ENCODE measurements at regions not wholly inside any gene's neighbourhood (a gene's known extent, or its start where the extent isn't known, plus 50 kb on each side); places are given as distances from the start of the nearest gene placed in this dataset.

DNA sequence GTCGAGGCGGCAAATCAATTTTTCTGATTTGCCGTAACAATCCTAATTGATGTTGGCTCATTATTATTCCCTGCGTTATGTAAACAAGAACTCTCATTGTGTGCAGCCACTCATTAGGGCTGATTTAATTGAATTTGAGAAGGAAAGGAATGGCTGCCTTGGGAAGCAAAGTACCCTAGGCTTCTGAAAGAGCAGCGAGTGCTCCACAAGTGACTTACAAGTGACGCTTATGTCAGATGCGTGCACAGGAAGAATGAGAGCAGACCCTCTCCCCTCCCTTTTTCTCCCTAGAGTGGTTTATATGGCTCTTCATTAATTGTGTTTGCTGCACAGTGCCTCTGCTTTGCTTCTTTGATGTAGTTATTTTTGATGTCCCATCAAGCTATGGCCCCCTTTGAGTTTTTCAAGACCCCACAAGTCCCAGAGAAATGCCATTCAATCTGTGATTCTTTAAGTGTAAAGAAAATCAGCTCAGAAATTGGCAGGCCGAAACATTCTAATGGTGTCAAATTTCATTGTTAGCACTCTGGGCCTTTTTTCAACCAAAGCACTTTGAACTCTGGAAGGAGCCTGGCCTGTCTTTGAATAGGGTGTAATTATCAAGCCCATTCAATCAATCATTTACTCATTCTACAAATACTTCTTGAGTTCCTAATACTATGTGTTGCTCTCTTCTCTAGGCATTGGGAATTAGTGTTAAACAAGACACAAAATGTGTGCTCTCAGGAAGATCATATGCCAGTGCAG is 86.8 kb upstream of the VAV3 start:
- Histone ChIP-seq H2AFZ (ENCODE audit: low read length) (peak overlapping the region; percentile 86), H3K4me2 (ENCODE audit: insufficient read depth, low read length, poor library complexity, severe bottlenecking) (peak overlapping the region; percentile 21), H3K23ac (ENCODE audit: low read depth, low read length, poor library complexity) (no peak overlapping the region), H2BK5ac (ENCODE audit: low read length) (no peak overlapping the region), H3K18ac (ENCODE audit: low read length) (no peak overlapping the region), H3K4ac (ENCODE audit: low read length) (no peak overlapping the region), H2BK15ac (ENCODE audit: low read length) (no peak overlapping the region), H4K91ac (ENCODE audit: low read depth, low read length, poor library complexity) (no peak overlapping the region), H2BK12ac (ENCODE audit: low read length) (no peak overlapping the region), H3K27ac (replicated peaks; ENCODE audit: low read length) (peak overlapping the region; percentile 60), H3K9me3 (replicated peaks in 1 of 2; ENCODE audit: control insufficient read depth in 2 of 2, insufficient read depth in 1 of 2, low read depth in 1 of 2, low read length in 2 of 2) (peaks cover 0 to 2% of the 10 kb centered on the region in 2 donors), H2BK120ac (ENCODE audit: low read depth, low read length) (no peak overlapping the region), H3K9ac (ENCODE audit: low read depth, low read length, poor library complexity) (no peak overlapping the region), H3K79me1 (ENCODE audit: low read depth, low read length) (no peaks in the 10 kb centered on the region), H3K27me3 (ENCODE audit: control insufficient read depth in 3 of 3, insufficient read depth in 3 of 3, low read depth in 1 of 3, low read length in 3 of 3) (no peaks in the 10 kb centered on the region), H4K8ac (ENCODE audit: low read depth, low read length) (no peak overlapping the region), H3K4me1 (ENCODE audit: control insufficient read depth in 2 of 2, insufficient read depth in 1 of 2, low read depth in 1 of 2, low read length in 2 of 2) (peaks cover 22 to 26% of the 10 kb centered on the region in 2 donors), H3K36me3 (replicated peaks in 1 of 2; ENCODE audit: control insufficient read depth in 2 of 2, insufficient read depth in 2 of 2, low read length in 2 of 2) (no peaks in the 10 kb centered on the region), H2AK5ac (ENCODE audit: low read depth, low read length) (no peak overlapping the region), H3K14ac (ENCODE audit: low read length) (no peak overlapping the region), H3K4me3 (ENCODE audit: low read length in 2 of 2) (peak overlapping the region in 1 of 2 donors; percentile 14)
- DNase-seq (ENCODE audit: low spot score), result peak; percentile 42
- WGBS, 2 donors (ENCODE audit: extremely low coverage in 2 of 2, insufficient read length in 2 of 2, insufficient replicate concordance in 1 of 2), result no CpG with 5 or more reads among the region's 8 CpGs

DNA sequence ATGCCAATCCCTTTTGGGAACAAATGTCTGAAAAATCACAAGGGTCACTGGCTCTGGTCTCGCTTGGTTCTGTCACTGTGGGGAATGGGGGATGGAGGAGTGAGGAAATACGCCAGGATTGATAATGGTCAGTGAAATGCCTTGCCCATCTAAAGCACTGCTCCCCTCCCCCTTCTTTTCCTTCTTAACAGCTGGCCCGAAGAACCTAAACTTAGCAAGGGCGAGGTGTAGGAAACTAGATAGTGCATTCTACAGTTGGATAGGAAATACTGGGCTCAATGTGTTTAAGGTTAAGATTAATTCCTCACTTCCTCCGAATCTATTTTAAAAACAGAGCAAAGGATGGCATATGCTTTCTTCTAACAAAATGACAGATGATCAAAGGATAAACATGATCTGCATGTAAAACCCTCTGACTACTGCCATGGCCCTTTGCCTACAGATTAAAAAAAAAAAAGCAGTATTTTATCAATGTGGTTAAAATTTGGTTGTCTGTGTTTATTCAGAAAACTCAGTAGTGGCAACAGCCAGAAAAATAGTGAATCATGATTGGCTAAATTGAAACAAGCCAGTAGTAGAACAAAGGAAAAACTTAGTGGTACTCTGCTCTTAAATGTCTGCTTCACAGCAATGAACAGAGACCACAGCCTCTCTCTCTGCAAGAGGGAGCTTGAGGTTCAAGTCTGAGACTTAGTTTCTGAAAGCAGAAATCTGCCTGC is 86.1 kb upstream of the VAV3 start:
- peak overlapping the region; percentile 60 for H3K27ac ChIP-seq (replicated peaks; ENCODE audit: low read length)
- no peak overlapping the region for H3K18ac ChIP-seq (ENCODE audit: low read length)
- no peak overlapping the region for H2AK5ac ChIP-seq (ENCODE audit: low read depth, low read length)
- no CpG with 5 or more reads among the region's 5 CpGs for WGBS, 2 donors (ENCODE audit: extremely low coverage in 2 of 2, insufficient read length in 2 of 2, insufficient replicate concordance in 1 of 2)
- no peaks in the 10 kb centered on the region for H3K36me3 ChIP-seq (replicated peaks in 1 of 2; ENCODE audit: control insufficient read depth in 2 of 2, insufficient read depth in 2 of 2, low read length in 2 of 2)
- H2BK120ac ChIP-seq (ENCODE audit: low read depth, low read length), result no peak overlapping the region
- H4K8ac ChIP-seq (ENCODE audit: low read depth, low read length), result no peak overlapping the region
- no peak overlapping the region for H2BK12ac ChIP-seq (ENCODE audit: low read length)
- peaks cover 0 to 2% of the 10 kb centered on the region in 2 donors for H3K9me3 ChIP-seq (replicated peaks in 1 of 2; ENCODE audit: control insufficient read depth in 2 of 2, insufficient read depth in 1 of 2, low read depth in 1 of 2, low read length in 2 of 2)
- H3K4ac ChIP-seq (ENCODE audit: low read length), result no peak overlapping the region
- H3K27me3 ChIP-seq (ENCODE audit: control insufficient read depth in 3 of 3, insufficient read depth in 3 of 3, low read depth in 1 of 3, low read length in 3 of 3), result no peaks in the 10 kb centered on the region
- no peak overlapping the region for H3K9ac ChIP-seq (ENCODE audit: low read depth, low read length, poor library complexity)
- H2AFZ ChIP-seq (ENCODE audit: low read length), result peak overlapping the region; percentile 86
- H4K91ac ChIP-seq (ENCODE audit: low read depth, low read length, poor library complexity), result no peak overlapping the region
- DNase-seq (ENCODE audit: low spot score), result no peak
- H3K4me2 ChIP-seq (ENCODE audit: insufficient read depth, low read length, poor library complexity, severe bottlenecking), result peak overlapping the region; percentile 21
- no peak overlapping the region for H3K14ac ChIP-seq (ENCODE audit: low read length)
- H3K79me1 ChIP-seq (ENCODE audit: low read depth, low read length), result no peaks in the 10 kb centered on the region
- no peak overlapping the region for H2BK15ac ChIP-seq (ENCODE audit: low read length)
- peak overlapping the region in 1 of 2 donors; percentile 14 for H3K4me3 ChIP-seq (ENCODE audit: low read length in 2 of 2)
- peaks cover 24 to 28% of the 10 kb centered on the region in 2 donors for H3K4me1 ChIP-seq (ENCODE audit: control insufficient read depth in 2 of 2, insufficient read depth in 1 of 2, low read depth in 1 of 2, low read length in 2 of 2)
- no peak overlapping the region for H2BK5ac ChIP-seq (ENCODE audit: low read length)
- no peak overlapping the region for H3K23ac ChIP-seq (ENCODE audit: low read depth, low read length, poor library complexity)

- H3K18ac ChIP-seq (ENCODE audit: low read length), result no peak overlapping the region
- no peak overlapping the region for H2BK15ac ChIP-seq (ENCODE audit: low read length)
- H3K27me3 ChIP-seq (ENCODE audit: control insufficient read depth in 3 of 3, insufficient read depth in 3 of 3, low read depth in 1 of 3, low read length in 3 of 3), result no peaks in the 10 kb centered on the region
- H2BK12ac ChIP-seq (ENCODE audit: low read length), result no peak overlapping the region
- H3K9me3 ChIP-seq (replicated peaks in 1 of 2; ENCODE audit: control insufficient read depth in 2 of 2, insufficient read depth in 1 of 2, low read depth in 1 of 2, low read length in 2 of 2), result peaks cover 0 to 2% of the 10 kb centered on the region in 2 donors
- no peaks in the 10 kb centered on the region for H3K36me3 ChIP-seq (replicated peaks in 1 of 2; ENCODE audit: control insufficient read depth in 2 of 2, insufficient read depth in 2 of 2, low read length in 2 of 2)
- no peak overlapping the region for H2BK5ac ChIP-seq (ENCODE audit: low read length)
- no peak overlapping the region for H3K9ac ChIP-seq (ENCODE audit: low read depth, low read length, poor library complexity)
- H2AK5ac ChIP-seq (ENCODE audit: low read depth, low read length), result no peak overlapping the region
- H3K4me1 ChIP-seq (ENCODE audit: control insufficient read depth in 2 of 2, insufficient read depth in 1 of 2, low read depth in 1 of 2, low read length in 2 of 2), result peaks cover 24 to 32% of the 10 kb centered on the region in 2 donors
- H3K4me2 ChIP-seq (ENCODE audit: insufficient read depth, low read length, poor library complexity, severe bottlenecking), result no peak overlapping the region
- H4K91ac ChIP-seq (ENCODE audit: low read depth, low read length, poor library complexity), result no peak overlapping the region
- H2BK120ac ChIP-seq (ENCODE audit: low read depth, low read length), result no peak overlapping the region
- no peak overlapping the region for H3K27ac ChIP-seq (replicated peaks; ENCODE audit: low read length)
- peak overlapping the region; percentile 86 for H2AFZ ChIP-seq (ENCODE audit: low read length)
- no peak overlapping the region for H3K23ac ChIP-seq (ENCODE audit: low read depth, low read length, poor library complexity)
- DNase-seq (ENCODE audit: low spot score), result no peak
- no peaks in the 10 kb centered on the region for H3K79me1 ChIP-seq (ENCODE audit: low read depth, low read length)
- H3K4ac ChIP-seq (ENCODE audit: low read length), result no peak overlapping the region
- H3K4me3 ChIP-seq (ENCODE audit: low read length in 2 of 2), result no peak overlapping the region
- no CpG with 5 or more reads among the region's 5 CpGs for WGBS, 2 donors (ENCODE audit: extremely low coverage in 2 of 2, insufficient read length in 2 of 2, insufficient replicate concordance in 1 of 2)
- H3K14ac ChIP-seq (ENCODE audit: low read length), result no peak overlapping the region
- H4K8ac ChIP-seq (ENCODE audit: low read depth, low read length), result no peak overlapping the region
Observed at GRCh38 chr1:108050158-108050557, 85.2 kb upstream of the VAV3 start.

DNA sequence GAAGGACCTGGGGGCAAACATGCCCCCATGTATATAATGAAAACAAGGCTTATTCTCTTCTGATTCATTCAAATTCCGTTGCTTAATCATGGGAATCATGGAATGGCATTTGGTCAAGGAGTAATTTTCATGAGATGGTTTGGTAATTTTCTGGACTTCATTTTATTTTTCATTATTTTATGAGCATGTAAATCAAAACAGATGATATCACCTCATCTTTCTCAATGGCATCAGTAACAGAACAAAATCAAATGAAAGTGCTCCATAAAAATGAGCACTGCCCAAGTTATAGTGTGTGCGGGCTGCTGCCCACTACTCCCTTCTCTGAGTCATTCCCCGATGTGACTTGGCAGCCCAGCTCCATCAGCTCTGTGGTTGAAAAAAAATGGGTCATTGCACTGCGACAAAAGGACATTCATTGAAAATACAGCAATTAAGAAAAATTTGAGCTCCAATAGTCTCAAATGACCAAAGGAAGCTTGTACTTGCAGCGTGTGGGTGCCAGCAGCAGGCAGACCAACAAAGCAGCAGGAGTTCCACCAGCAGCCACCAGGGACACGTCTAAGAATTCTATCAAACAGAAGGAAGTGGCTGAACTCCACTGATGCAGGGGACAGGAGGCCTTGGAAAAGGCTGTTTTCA is 84.3 kb upstream of the VAV3 start:
- no peak overlapping the region for H2BK120ac ChIP-seq (ENCODE audit: low read depth, low read length)
- peaks cover 24 to 32% of the 10 kb centered on the region in 2 donors for H3K4me1 ChIP-seq (ENCODE audit: control insufficient read depth in 2 of 2, insufficient read depth in 1 of 2, low read depth in 1 of 2, low read length in 2 of 2)
- no peaks in the 10 kb centered on the region for H3K27me3 ChIP-seq (ENCODE audit: control insufficient read depth in 3 of 3, insufficient read depth in 3 of 3, low read depth in 1 of 3, low read length in 3 of 3)
- no peak overlapping the region for H3K27ac ChIP-seq (replicated peaks; ENCODE audit: low read length)
- no peaks in the 10 kb centered on the region for H3K79me1 ChIP-seq (ENCODE audit: low read depth, low read length)
- H3K23ac ChIP-seq (ENCODE audit: low read depth, low read length, poor library complexity), result no peak overlapping the region
- H3K14ac ChIP-seq (ENCODE audit: low read length), result no peak overlapping the region
- no peak overlapping the region for H2BK12ac ChIP-seq (ENCODE audit: low read length)
- no peak overlapping the region for H2AFZ ChIP-seq (ENCODE audit: low read length)
- H3K4me3 ChIP-seq (ENCODE audit: low read length in 2 of 2), result no peak overlapping the region
- no peak overlapping the region for H2BK15ac ChIP-seq (ENCODE audit: low read length)
- H3K36me3 ChIP-seq (replicated peaks in 1 of 2; ENCODE audit: control insufficient read depth in 2 of 2, insufficient read depth in 2 of 2, low read length in 2 of 2), result no peaks in the 10 kb centered on the region
- H2BK5ac ChIP-seq (ENCODE audit: low read length), result no peak overlapping the region
- DNase-seq (ENCODE audit: low spot score), result no peak
- no peak overlapping the region for H4K91ac ChIP-seq (ENCODE audit: low read depth, low read length, poor library complexity)
- no peak overlapping the region for H3K9ac ChIP-seq (ENCODE audit: low read depth, low read length, poor library complexity)
- H2AK5ac ChIP-seq (ENCODE audit: low read depth, low read length), result no peak overlapping the region
- no peak overlapping the region for H3K18ac ChIP-seq (ENCODE audit: low read length)
- WGBS, 2 donors (ENCODE audit: extremely low coverage in 2 of 2, insufficient read length in 2 of 2, insufficient replicate concordance in 1 of 2), result no CpG with 5 or more reads among the region's 6 CpGs
- H3K9me3 ChIP-seq (replicated peaks in 1 of 2; ENCODE audit: control insufficient read depth in 2 of 2, insufficient read depth in 1 of 2, low read depth in 1 of 2, low read length in 2 of 2), result peaks cover 0 to 2% of the 10 kb centered on the region in 2 donors
- no peak overlapping the region for H4K8ac ChIP-seq (ENCODE audit: low read depth, low read length)
- H3K4ac ChIP-seq (ENCODE audit: low read length), result no peak overlapping the region
- no peak overlapping the region for H3K4me2 ChIP-seq (ENCODE audit: insufficient read depth, low read length, poor library complexity, severe bottlenecking)
